K562 (cell line): ENCODE measurements at regions not wholly inside any gene's neighbourhood (a gene's known extent, or its start where the extent isn't known, plus 50 kb on each side); places are given as distances from the start of the nearest gene placed in this dataset.

ENCODE experiments used
- ATAC-seq: fragments of 200-7000 bp; cut with Tn5 transposase; 3 replicates; pipeline ENCODE4 v1.9.1; 2020; ENCODE audit warnings: moderate library complexity
- BruUV-seq: library from RNA; stranded (reverse); fragments of 400-500 nt; replicated peaks from 2 replicates; lab custom pipeline; 2021; lab: Mats Ljungman, UMichigan
- CTCF ChIA-PET: fragments of 300-600 bp; formaldehyde crosslinking; extraction: SDS; loops from one replicate; lab custom pipeline; 2021; ENCODE audit warnings: low intra/inter-chr PET ratio; lab: Yijun Ruan, JAX
- POLR2A ChIA-PET: fragments of 300-600, 350-650 bp; sonication (Branson Sonifier 250); formaldehyde crosslinking; extraction: SDS; loops from one replicate; lab custom pipeline; 2021; ENCODE audit warnings: antibody characterized with exemption, inconsistent platforms; lab: Yijun Ruan, JAX
- DNase-seq, 4 experiments: peaks; one replicate each; pipeline versions ENCODE4 v3.0.0 to v3.0.0-alpha.2; 2011 to 2018; ENCODE audit warnings: low spot score in 3 of 4, mixed read lengths in 3 of 4; ENCODE audit errors: extremely low read depth in 1 of 4
- FAIRE-seq: peaks from 2 replicates; lab custom pipeline; 2011; peaks lifted over from hg19 to GRCh38; lab: Jason Lieb, UNC
- H2AFZ ChIP-seq: 2 replicates; pipeline ENCODE4 v1.6.0; 2011; ENCODE audit warnings: low read depth, low read length, control low read depth, inconsistent platforms
- H3K27ac ChIP-seq: fragments of 200-600 bp; 3 replicates; pipeline ENCODE4 v1.8.0; 2011; ENCODE audit warnings: low read depth, mild to moderate bottlenecking, control low read depth, inconsistent platforms, low read length, moderate library complexity, mixed read lengths; ENCODE audit errors: extremely low read depth
- H3K27me3 ChIP-seq, 2 experiments: fragments of 300-600 bp in 1 of 2; 2 replicates in 1 of 2; 3 replicates in 1 of 2; pipeline versions ENCODE4 v1.6.0 to v1.8.0; 2011; ENCODE audit warnings: inconsistent platforms in 2 of 2, low read length in 2 of 2, mild to moderate bottlenecking in 1 of 2, mixed read lengths in 1 of 2, moderate library complexity in 1 of 2; ENCODE audit not compliant: control insufficient read depth in 2 of 2, insufficient read depth in 2 of 2
- H3K36me3 ChIP-seq: fragments of 300-600 bp; 3 replicates; pipeline ENCODE4 v1.8.0; 2011; ENCODE audit warnings: mild to moderate bottlenecking, low read length, inconsistent platforms; ENCODE audit not compliant: control insufficient read depth, insufficient read depth
- H3K4me1 ChIP-seq, 2 experiments: fragments of 200-600 bp in 1 of 2; replicated peaks in 1 of 2; 2 replicates in 1 of 2; 3 replicates in 1 of 2; pipeline versions ENCODE4 v1.5.1 to v1.8.0; 2011; ENCODE audit warnings: inconsistent platforms in 2 of 2, low read length in 2 of 2, mild to moderate bottlenecking in 1 of 2, mixed read lengths in 1 of 2, moderate library complexity in 1 of 2; ENCODE audit not compliant: control insufficient read depth in 2 of 2, insufficient read depth in 2 of 2
- H3K4me2 ChIP-seq: 2 replicates; pipeline ENCODE4 v1.6.1; 2011; ENCODE audit warnings: low read length, control low read depth, inconsistent platforms, mixed read lengths; ENCODE audit not compliant: insufficient read depth
- H3K4me3 ChIP-seq: fragments of 200-600 bp; sonication (generic), shearing (Covaris generic); 2 replicates; pipeline ENCODE4 v1.5.1; 2016; ENCODE audit warnings: control low read depth, inconsistent platforms
- H3K79me2 ChIP-seq: fragments of 200-600 bp; 3 replicates; pipeline ENCODE4 v1.8.0; 2011; ENCODE audit warnings: low read length, inconsistent platforms; ENCODE audit not compliant: control insufficient read depth, insufficient read depth
- H3K9ac ChIP-seq, 2 experiments: 2 replicates each; pipeline versions ENCODE4 v1.6.0 to v1.6.1; 2011; ENCODE audit warnings: low read depth in 2 of 2, low read length in 2 of 2, control low read depth in 1 of 2, inconsistent platforms in 1 of 2, mild to moderate bottlenecking in 1 of 2, mixed read lengths in 1 of 2; ENCODE audit not compliant: insufficient read depth in 1 of 2
- H3K9me1 ChIP-seq: one replicate; pipeline ENCODE4 v1.6.0; 2011; ENCODE audit warnings: inconsistent platforms, mild to moderate bottlenecking, low read length, moderate library complexity; ENCODE audit not compliant: control insufficient read depth, insufficient read depth
- H3K9me3 ChIP-seq: replicated peaks from 2 replicates; pipeline ENCODE4 v1.5.1; 2011; ENCODE audit warnings: low read depth, low read length, inconsistent platforms; ENCODE audit not compliant: control insufficient read depth, insufficient read depth
- H4K20me1 ChIP-seq: replicated peaks from 2 replicates; pipeline ENCODE4 v1.6.1; 2011; ENCODE audit warnings: low read length, inconsistent platforms, mixed read lengths; ENCODE audit not compliant: control insufficient read depth, insufficient read depth
- BRCA1 ChIP-seq, 2 experiments: fragments of 450-650 bp in 1 of 2; sonication (generic) in 1 of 2; formaldehyde crosslinking in 1 of 2; IDR thresholded peaks; 2 replicates each; pipeline versions ENCODE4 v1.5.0 to v1.6.1; 2017 to 2020; ENCODE audit warnings: mild to moderate bottlenecking in 1 of 2, missing genetic modification reagents in 1 of 2
- CBFA2T2 ChIP-seq: fragments of 450-650 bp; conservative IDR thresholded peaks from 2 replicates; pipeline ENCODE4 v1.6.1; 2017; ENCODE audit warnings: mild to moderate bottlenecking
- ETV5 ChIP-seq: sonication (generic); formaldehyde crosslinking; IDR thresholded peaks from 2 replicates; pipeline ENCODE4 v1.4.0; 2020; ENCODE audit warnings: low read depth, mild to moderate bottlenecking, missing genetic modification reagents
- FOXA1 ChIP-seq: fragments of 450-650 bp; IDR thresholded peaks from 2 replicates; pipeline ENCODE4 v1.6.1; 2016; ENCODE audit warnings: mild to moderate bottlenecking, borderline replicate concordance
- HLTF ChIP-seq: fragments of 450-650 bp; IDR thresholded peaks from 2 replicates; pipeline ENCODE4 v1.6.1; 2016
- MCM7 ChIP-seq, 2 experiments: fragments of 450-650 bp; IDR thresholded peaks; 2 replicates each; pipeline ENCODE4 v1.6.1; 2016 to 2018
- MEIS2 ChIP-seq: fragments of 450-650 bp; IDR thresholded peaks from 2 replicates; pipeline ENCODE4 v1.6.1; 2014; ENCODE audit warnings: mild to moderate bottlenecking; ENCODE audit not compliant: partially characterized antibody
- NEUROD1 ChIP-seq: fragments of 150-350 bp; IDR thresholded peaks from 2 replicates; pipeline ENCODE4 v1.6.1; 2014; ENCODE audit warnings: borderline replicate concordance, low read length, low read depth; ENCODE audit not compliant: partially characterized antibody
- PHTF2 ChIP-seq: fragments of 250-450 bp; sonication (Bioruptor Pico); IDR thresholded peaks from 2 replicates; pipeline ENCODE4 v1.5.0; 2021; ENCODE audit warnings: mild to moderate bottlenecking
- SAP30 ChIP-seq: fragments of 200-600 bp; sonication (generic); IDR thresholded peaks from 2 replicates; pipeline ENCODE4 v1.6.1; 2012; ENCODE audit warnings: borderline replicate concordance, low read depth, mild to moderate bottlenecking, moderate library complexity, low read length, control low read depth, inconsistent platforms; ENCODE audit not compliant: insufficient read depth, poor library complexity, severe bottlenecking
- TSC22D4 ChIP-seq: fragments of 450-650 bp; IDR thresholded peaks from 2 replicates; pipeline ENCODE4 v1.6.1; 2016; ENCODE audit warnings: missing genetic modification characterization, missing biosample characterization, control low read depth
- ZKSCAN1 ChIP-seq: fragments of 150-350 bp; IDR thresholded peaks from 2 replicates; pipeline ENCODE4 v1.6.1; 2016; ENCODE audit warnings: low read depth, low read length
- ZNF133 ChIP-seq: fragments of 250-450 bp; sonication (Bioruptor Pico); IDR thresholded peaks from 2 replicates; pipeline ENCODE4 v1.4.0; 2020; ENCODE audit warnings: mild to moderate bottlenecking
- ZNF134 ChIP-seq: fragments of 250-450 bp; sonication (Bioruptor Pico); conservative IDR thresholded peaks from 2 replicates; pipeline ENCODE4 v1.4.0; 2020
- ZNF766 ChIP-seq: fragments of 200-800 bp; sonication (Bioruptor generic); conservative IDR thresholded peaks from 2 replicates; pipeline ENCODE4 v1.6.1; 2016; ENCODE audit warnings: missing genetic modification characterization, missing compliant biosample characterization
- WGBS: fragments of 100-300 bp; shearing (Covaris generic); methylation state at CpG from one replicate; pipeline ENCODE4 v1.1.6; 2016; ENCODE audit warnings: low coverage, mixed read lengths; ENCODE audit not compliant: insufficient coverage; ENCODE audit errors: missing lambda C conversion rate; 5-methylcytosine and 5-hydroxymethylcytosine counted together
- in situ Hi-C: fragments of 300-500 bp; cut with MboI; formaldehyde crosslinking; loops from 4 replicates; pipeline ENCODE4 v1.15.0; 2018; ENCODE audit warnings: inconsistent platforms, mixed read lengths
- intact Hi-C: fragments of 100-400 bp; cut with micrococcal nuclease; formaldehyde crosslinking; loops from 2 replicates; pipeline ENCODE4 v1.14.2; 2022
- TF ChIP-seq, protein P1 (sequence below): sonication (generic); formaldehyde crosslinking; IDR thresholded peaks from 2 replicates; pipeline ENCODE4 v1.8.0; 2022; ENCODE audit warnings: mild to moderate bottlenecking, missing genetic modification reagents
- TF ChIP-seq, protein P2 (sequence below), 2 experiments: fragments of 450-650 bp; IDR thresholded peaks; 2 replicates each; pipeline ENCODE4 v1.6.1; 2018; ENCODE audit warnings: mild to moderate bottlenecking in 2 of 2, low read depth in 1 of 2; ENCODE audit not compliant: partially characterized antibody in 2 of 2

DNA sequence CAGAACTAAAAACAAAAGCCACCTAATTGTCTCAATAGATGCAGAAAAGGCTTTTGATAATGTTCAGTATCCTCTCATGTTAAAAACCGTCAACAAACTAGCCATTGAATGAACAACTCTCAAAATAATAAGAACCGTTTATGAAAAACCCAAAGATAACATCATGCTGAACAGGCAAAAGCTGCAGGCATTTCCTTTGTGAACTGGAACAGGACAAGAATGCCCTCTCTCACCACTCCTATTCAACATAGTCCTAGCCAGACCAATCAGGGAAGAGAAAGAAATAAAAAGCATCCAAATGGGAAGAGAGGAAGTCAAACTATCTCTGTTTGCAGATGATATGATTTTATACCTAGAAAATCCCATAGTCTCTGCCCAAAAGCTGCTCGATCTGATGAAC is 179.6 kb upstream of the EDNRB start:
- TF ChIP-seq, protein P1, sequence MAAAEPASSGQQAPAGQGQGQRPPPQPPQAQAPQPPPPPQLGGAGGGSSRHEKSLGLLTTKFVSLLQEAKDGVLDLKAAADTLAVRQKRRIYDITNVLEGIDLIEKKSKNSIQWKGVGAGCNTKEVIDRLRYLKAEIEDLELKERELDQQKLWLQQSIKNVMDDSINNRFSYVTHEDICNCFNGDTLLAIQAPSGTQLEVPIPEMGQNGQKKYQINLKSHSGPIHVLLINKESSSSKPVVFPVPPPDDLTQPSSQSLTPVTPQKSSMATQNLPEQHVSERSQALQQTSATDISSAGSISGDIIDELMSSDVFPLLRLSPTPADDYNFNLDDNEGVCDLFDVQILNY (CRISPR knock-in tag) = no peak
- TF ChIP-seq BRCA1 (IDR thresholded peaks at IDR 0.05) (no peak), BRCA1 (CRISPR knock-in tag; IDR thresholded peaks at IDR 0.05) (no peak), MCM7 (IDR thresholded peaks at IDR 0.05) (no peak), HLTF (no peak), SAP30 (no peak), ZNF133 (no peak), ZKSCAN1 (no peak), MEIS2 (no peak), ZNF766 (no peak), ETV5 (no peak), NEUROD1 (no peak), CBFA2T2 (no peak), PHTF2 (CRISPR knock-in tag) (no peak), FOXA1 (no peak), TSC22D4 (tag) (no peak), ZNF134 (CRISPR knock-in tag) (no peak)
- TF ChIP-seq, protein P2, sequence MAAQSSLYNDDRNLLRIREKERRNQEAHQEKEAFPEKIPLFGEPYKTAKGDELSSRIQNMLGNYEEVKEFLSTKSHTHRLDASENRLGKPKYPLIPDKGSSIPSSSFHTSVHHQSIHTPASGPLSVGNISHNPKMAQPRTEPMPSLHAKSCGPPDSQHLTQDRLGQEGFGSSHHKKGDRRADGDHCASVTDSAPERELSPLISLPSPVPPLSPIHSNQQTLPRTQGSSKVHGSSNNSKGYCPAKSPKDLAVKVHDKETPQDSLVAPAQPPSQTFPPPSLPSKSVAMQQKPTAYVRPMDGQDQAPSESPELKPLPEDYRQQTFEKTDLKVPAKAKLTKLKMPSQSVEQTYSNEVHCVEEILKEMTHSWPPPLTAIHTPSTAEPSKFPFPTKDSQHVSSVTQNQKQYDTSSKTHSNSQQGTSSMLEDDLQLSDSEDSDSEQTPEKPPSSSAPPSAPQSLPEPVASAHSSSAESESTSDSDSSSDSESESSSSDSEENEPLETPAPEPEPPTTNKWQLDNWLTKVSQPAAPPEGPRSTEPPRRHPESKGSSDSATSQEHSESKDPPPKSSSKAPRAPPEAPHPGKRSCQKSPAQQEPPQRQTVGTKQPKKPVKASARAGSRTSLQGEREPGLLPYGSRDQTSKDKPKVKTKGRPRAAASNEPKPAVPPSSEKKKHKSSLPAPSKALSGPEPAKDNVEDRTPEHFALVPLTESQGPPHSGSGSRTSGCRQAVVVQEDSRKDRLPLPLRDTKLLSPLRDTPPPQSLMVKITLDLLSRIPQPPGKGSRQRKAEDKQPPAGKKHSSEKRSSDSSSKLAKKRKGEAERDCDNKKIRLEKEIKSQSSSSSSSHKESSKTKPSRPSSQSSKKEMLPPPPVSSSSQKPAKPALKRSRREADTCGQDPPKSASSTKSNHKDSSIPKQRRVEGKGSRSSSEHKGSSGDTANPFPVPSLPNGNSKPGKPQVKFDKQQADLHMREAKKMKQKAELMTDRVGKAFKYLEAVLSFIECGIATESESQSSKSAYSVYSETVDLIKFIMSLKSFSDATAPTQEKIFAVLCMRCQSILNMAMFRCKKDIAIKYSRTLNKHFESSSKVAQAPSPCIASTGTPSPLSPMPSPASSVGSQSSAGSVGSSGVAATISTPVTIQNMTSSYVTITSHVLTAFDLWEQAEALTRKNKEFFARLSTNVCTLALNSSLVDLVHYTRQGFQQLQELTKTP (IDR thresholded peaks at IDR 0.05; ENCODE audit: low read depth in 1 of 2, partially characterized antibody in 2 of 2) = no peak
- Histone ChIP-seq H4K20me1 (no peaks in the 10 kb centered on the region), H3K79me2 (no peaks in the 10 kb centered on the region), H3K4me2 (no peak overlapping the region), H3K4me1 (no peaks in the 10 kb centered on the region), H3K9ac (no peak overlapping the region), H3K27me3 (no peaks in the 10 kb centered on the region), H3K27ac (no peak overlapping the region), H3K9me3 (no peaks in the 10 kb centered on the region), H3K4me3 (no peak overlapping the region), H3K9me1 (no peaks in the 10 kb centered on the region), H2AFZ (no peak overlapping the region), H3K36me3 (no peaks in the 10 kb centered on the region)
- POLR2A ChIA-PET = no interaction called here
- FAIRE-seq = no peak
- BruUV-seq = no TSS peak
- DNase-seq = no peak
- CTCF ChIA-PET = interaction anchor here (0.7 kb wide), 1 partner anchor 294 kb away, joined by 3 read pairs; no protein-coding TSS in a partner anchor
- in situ Hi-C loops = no loop called here
- 0% methylated on average over 3 of the region's 3 CpGs for WGBS
- no peak for ATAC-seq
- intact Hi-C loops = no loop called here
